22Rv1 (cell line): ENCODE measurements at regions not wholly inside any gene's neighbourhood (a gene's known extent, or its start where the extent isn't known, plus 50 kb on each side); places are given as distances from the start of the nearest gene placed in this dataset.

Experiments
- CTCF ChIP-seq: fragments of 450-650 bp; IDR thresholded peaks from 2 replicates; pipeline ENCODE4 v1.5.1; 2017; ENCODE audit warnings: mild to moderate bottlenecking
- ZFX ChIP-seq: fragments of 450-650 bp; IDR thresholded peaks from 2 replicates; pipeline ENCODE4 v1.6.1; 2017; ENCODE audit warnings: antibody characterized with exemption, borderline replicate concordance

GRCh38 chr5:20040901-20041300, 52.9 kb upstream of the CDH18 start:
- TF ChIP-seq CTCF = no peak
- no peak for TF ChIP-seq ZFX
